Panc1 (cell line): ENCODE measurements at regions not wholly inside any gene's neighbourhood (a gene's known extent, or its start where the extent isn't known, plus 50 kb on each side); places are given as distances from the start of the nearest gene placed in this dataset.

Experiments used
- ATAC-seq: fragments of 200-7000 bp; cut with Tn5 transposase; 2 replicates; pipeline ENCODE4 v1.9.1; 2020; ENCODE audit warnings: mild to moderate bottlenecking, moderate library complexity
- BruUV-seq: library from RNA; stranded (reverse); fragments of 400-500 nt; replicated peaks from 2 replicates; lab custom pipeline; 2021; lab: Mats Ljungman, UMichigan
- CTCF ChIA-PET: fragments of 300-600 bp; sonication (Branson Sonifier 250); formaldehyde crosslinking; loops from one replicate; lab custom pipeline; 2022; ENCODE audit warnings: antibody characterized with exemption; lab: Charles Lee
- POLR2A ChIA-PET: fragments of 300-600 bp; sonication (Branson Sonifier 250); formaldehyde crosslinking; loops from one replicate; lab custom pipeline; 2022; ENCODE audit warnings: antibody characterized with exemption; lab: Charles Lee
- DNase-seq: peaks from one replicate; pipeline ENCODE4 v3.0.0-alpha.2; 2010; ENCODE audit warnings: low read depth, low spot score
- H3K27ac ChIP-seq: 2 replicates; pipeline ENCODE4 v1.5.1; 2011; ENCODE audit warnings: mild to moderate bottlenecking, low read length, inconsistent platforms
- H3K27me3 ChIP-seq: fragments of 200-500 bp; sonication (Bioruptor generic); 2 replicates; pipeline ENCODE4 v1.6.0; 2014; ENCODE audit warnings: low read length, inconsistent platforms; ENCODE audit not compliant: control insufficient read depth, insufficient read depth
- H3K36me3 ChIP-seq: fragments of 200-500 bp; sonication (Bioruptor generic); 2 replicates; pipeline ENCODE4 v1.5.1; 2014; ENCODE audit warnings: inconsistent platforms, mild to moderate bottlenecking, low read length, moderate library complexity; ENCODE audit not compliant: control insufficient read depth, insufficient read depth
- H3K4me1 ChIP-seq: 2 replicates; pipeline ENCODE4 v1.5.1; 2011; ENCODE audit warnings: inconsistent platforms, mild to moderate bottlenecking, low read length, moderate library complexity; ENCODE audit not compliant: control insufficient read depth, insufficient read depth
- H3K4me3 ChIP-seq, 2 experiments: 2 replicates each; pipeline ENCODE4 v1.5.1; 2011 to 2012; ENCODE audit warnings: low read depth in 2 of 2, low read length in 2 of 2, mild to moderate bottlenecking in 2 of 2, inconsistent platforms in 1 of 2, moderate library complexity in 1 of 2
- H3K9me3 ChIP-seq: fragments of 200-500 bp; sonication (Bioruptor generic); 2 replicates; pipeline ENCODE4 v1.5.1; 2014; ENCODE audit warnings: low read depth, mild to moderate bottlenecking, inconsistent platforms, low read length, moderate library complexity; ENCODE audit not compliant: control insufficient read depth, insufficient read depth
- CTCF ChIP-seq: fragments of 450-650 bp; IDR thresholded peaks from 2 replicates; pipeline ENCODE4 v1.5.1; 2017; ENCODE audit warnings: mild to moderate bottlenecking
- POLR2AphosphoS5 ChIP-seq: IDR thresholded peaks from 2 replicates; pipeline ENCODE4 v1.6.1; 2012; ENCODE audit warnings: mild to moderate bottlenecking, low read depth, low read length, moderate library complexity
- REST ChIP-seq, 2 experiments: IDR thresholded peaks; 2 replicates each; pipeline ENCODE4 v1.6.1; 2011 to 2012; ENCODE audit warnings: low read depth in 2 of 2, control low read depth in 1 of 2, low read length in 1 of 2, mild to moderate bottlenecking in 1 of 2, moderate library complexity in 1 of 2; ENCODE audit not compliant: insufficient read depth in 1 of 2
- SIN3A ChIP-seq: IDR thresholded peaks from 2 replicates; pipeline ENCODE4 v1.6.1; 2012; ENCODE audit warnings: low read depth, mild to moderate bottlenecking, low read length, moderate library complexity, borderline replicate concordance; ENCODE audit not compliant: insufficient read depth
- TCF7L2 ChIP-seq: IDR thresholded peaks from 2 replicates; pipeline ENCODE4 v1.6.1; 2011; ENCODE audit warnings: mild to moderate bottlenecking, low read depth, low read length, inconsistent platforms
- in situ Hi-C: cut with HindIII; loops from 2 replicates; pipeline ENCODE4 v1.10.0; 2016; ENCODE audit warnings: low sequenced_read_pairs, low pct_unique_long_range_greater_than_20kb
- intact Hi-C: fragments of 100-400 bp; cut with micrococcal nuclease; formaldehyde crosslinking; loops from one replicate; pipeline ENCODE4 v1.10.0; 2022; ENCODE audit not compliant: unreplicated experiment

GRCh38 chr5:102651466-102651865, 103.6 kb upstream of the PAM start:
- no peak for TF ChIP-seq POLR2AphosphoS5
- TF ChIP-seq TCF7L2, result no peak
- no peak for TF ChIP-seq CTCF
- TF ChIP-seq REST (IDR thresholded peaks at IDR 0.05; ENCODE audit: insufficient read depth in 1 of 2, low read depth in 2 of 2, low read length in 1 of 2), result no peak
- TF ChIP-seq SIN3A, result no peak
- no peak overlapping the region for H3K27ac ChIP-seq
- no peaks in the 10 kb centered on the region for H3K4me1 ChIP-seq
- intact Hi-C loops, result no loop called here
- DNase-seq, result no peak
- CTCF ChIA-PET, result no interaction called here
- ATAC-seq, result no peak
- POLR2A ChIA-PET, result no interaction called here
- BruUV-seq, result no TSS peak
- no peak overlapping the region for H3K4me3 ChIP-seq
- in situ Hi-C loops, result no loop called here
- no peaks in the 10 kb centered on the region for H3K36me3 ChIP-seq
- H3K9me3 ChIP-seq, result no peaks in the 10 kb centered on the region
- no peaks in the 10 kb centered on the region for H3K27me3 ChIP-seq

- in situ Hi-C loops (no loop called here), intact Hi-C loops (no loop called here)
- no peak overlapping the region for H3K27ac ChIP-seq
- no peak overlapping the region for H3K4me3 ChIP-seq
- H3K9me3 ChIP-seq, result no peaks in the 10 kb centered on the region
- H3K27me3 ChIP-seq, result no peaks in the 10 kb centered on the region
- no TSS peak for BruUV-seq
- no peaks in the 10 kb centered on the region for H3K36me3 ChIP-seq
- no peak for ATAC-seq
- TF ChIP-seq CTCF (no peak), POLR2AphosphoS5 (no peak), REST (IDR thresholded peaks at IDR 0.05; ENCODE audit: insufficient read depth in 1 of 2, low read depth in 2 of 2, low read length in 1 of 2) (no peak), TCF7L2 (no peak), SIN3A (no peak)
- ChIA-PET CTCF (no interaction called here), POLR2A (no interaction called here)
- no peak for DNase-seq
- H3K4me1 ChIP-seq, result no peaks in the 10 kb centered on the region
Measured at GRCh38 chr5:102654559-102655349, 100.4 kb upstream of the PAM start.
